HFF-Myc (cell line): ENCODE measurements at regions not wholly inside any gene's neighbourhood (a gene's known extent, or its start where the extent isn't known, plus 50 kb on each side); places are given as distances from the start of the nearest gene placed in this dataset.

Source experiments
- DNase-seq: peaks from one replicate; pipeline ENCODE4 v3.0.0-alpha.2; 2011; ENCODE audit warnings: low read depth; ENCODE audit errors: extremely low read depth
- H3K4me3 ChIP-seq: replicated peaks from 2 replicates; pipeline ENCODE4 v1.5.1; 2011; ENCODE audit warnings: low read depth, mild to moderate bottlenecking, control low read depth, low read length
- CTCF ChIP-seq: IDR thresholded peaks from 2 replicates; pipeline ENCODE4 v1.5.1; 2012; ENCODE audit warnings: mild to moderate bottlenecking, low read depth, low read length, control low read depth; ENCODE audit errors: missing control alignments

GRCh38 chr17:77526728-77527350 lies 386.1 kb downstream of the SEC14L1 start:
- no peak overlapping the region for H3K4me3 ChIP-seq
- DNase-seq, result no peak
- no peak for TF ChIP-seq CTCF

- no peak overlapping the region for H3K4me3 ChIP-seq
- TF ChIP-seq CTCF, result no peak
- DNase-seq, result no peak
These were observed 386.6 kb downstream of the SEC14L1 start for GRCh38 chr17:77527409-77527808.

GRCh38 chr17:77527836-77528505 lies 387.2 kb downstream of the SEC14L1 start:
- TF ChIP-seq CTCF, result no peak
- H3K4me3 ChIP-seq, result peak overlapping the region; percentile 39
- no peak for DNase-seq

GRCh38 chr17:77528516-77529327 lies 388.0 kb downstream of the SEC14L1 start:
- peak overlapping the region; percentile 39 for H3K4me3 ChIP-seq
- DNase-seq, result no peak
- no peak for TF ChIP-seq CTCF

GRCh38 chr17:77529328-77529650 lies 388.5 kb downstream of the SEC14L1 start:
- H3K4me3 ChIP-seq, result no peak overlapping the region
- no peak for TF ChIP-seq CTCF
- no peak for DNase-seq

- no peak for TF ChIP-seq CTCF
- no peak for DNase-seq
- no peak overlapping the region for H3K4me3 ChIP-seq
These were observed 389.8 kb downstream of the SEC14L1 start for GRCh38 chr17:77530591-77530990.
